ENCODE measurements at regions not wholly inside any gene's neighbourhood (a gene's known extent, or its start where the extent isn't known, plus 50 kb on each side); places are given as distances from the start of the nearest gene placed in this dataset.

GRCh38 chr3:81951106-81951505, 189.7 kb upstream of the GBE1 start:
- no peaks in the 10 kb centered on the region for H3K4me1 Mint-ChIP-seq
- no peak overlapping the region for H3K27ac Mint-ChIP-seq
- H3K36me3 Mint-ChIP-seq: no peaks in the 10 kb centered on the region
- no peak for DNase-seq
- no peaks in the 10 kb centered on the region for H3K27me3 Mint-ChIP-seq
- no peaks in the 10 kb centered on the region for H3K9me3 Mint-ChIP-seq
- no peak overlapping the region for H3K4me3 Mint-ChIP-seq
- CTCF ChIA-PET: no interaction called here

- no peaks in the 10 kb centered on the region for H3K4me1 Mint-ChIP-seq
- H3K36me3 Mint-ChIP-seq: no peaks in the 10 kb centered on the region
- DNase-seq: no peak
- H3K27ac Mint-ChIP-seq: no peak overlapping the region
- CTCF ChIA-PET: no interaction called here
- H3K4me3 Mint-ChIP-seq: no peak overlapping the region
- H3K27me3 Mint-ChIP-seq: no peaks in the 10 kb centered on the region
- H3K9me3 Mint-ChIP-seq: no peaks in the 10 kb centered on the region
These were observed 185.9 kb upstream of the GBE1 start for GRCh38 chr3:81947359-81947758.

- no peaks in the 10 kb centered on the region for H3K9me3 Mint-ChIP-seq
- no peaks in the 10 kb centered on the region for H3K36me3 Mint-ChIP-seq
- H3K4me3 Mint-ChIP-seq: no peak overlapping the region
- CTCF ChIA-PET: no interaction called here
- no peak overlapping the region for H3K27ac Mint-ChIP-seq
- no peaks in the 10 kb centered on the region for H3K27me3 Mint-ChIP-seq
- H3K4me1 Mint-ChIP-seq: no peaks in the 10 kb centered on the region
- DNase-seq: no peak
These were observed 177.2 kb upstream of the GBE1 start for GRCh38 chr3:81938681-81939080.

GRCh38 chr3:81936817-81937216, 175.4 kb upstream of the GBE1 start:
- Mint-ChIP-seq H3K27ac (no peak overlapping the region), H3K9me3 (no peaks in the 10 kb centered on the region), H3K4me1 (no peaks in the 10 kb centered on the region), H3K27me3 (no peaks in the 10 kb centered on the region), H3K4me3 (no peak overlapping the region), H3K36me3 (no peaks in the 10 kb centered on the region)
- no peak for DNase-seq
- CTCF ChIA-PET: interaction anchor here (2.2 kb wide), 1 partner anchor 27 kb away, joined by 5 read pairs; no protein-coding TSS in a partner anchor

- no peak for DNase-seq
These were observed 171.2 kb upstream of the GBE1 start for GRCh38 chr3:81932681-81933080.

GRCh38 chr3:81931265-81932251, 170.1 kb upstream of the GBE1 start:
- H3K9me3 Mint-ChIP-seq: no peaks in the 10 kb centered on the region
- no peaks in the 10 kb centered on the region for H3K4me1 Mint-ChIP-seq
- H3K36me3 Mint-ChIP-seq: no peaks in the 10 kb centered on the region
- H3K27me3 Mint-ChIP-seq: no peaks in the 10 kb centered on the region
- H3K4me3 Mint-ChIP-seq: no peak overlapping the region
- no peak overlapping the region for H3K27ac Mint-ChIP-seq
- CTCF ChIA-PET: no interaction called here
- DNase-seq: no peak

More at GRCh38 chr3:81932681-81933080, 171.2 kb upstream of the GBE1 start:
- H3K9me3 Mint-ChIP-seq: no peaks in the 10 kb centered on the region
- CTCF ChIA-PET: no interaction called here
- no peaks in the 10 kb centered on the region for H3K27me3 Mint-ChIP-seq
- no peaks in the 10 kb centered on the region for H3K4me1 Mint-ChIP-seq
- H3K27ac Mint-ChIP-seq: no peak overlapping the region
- no peaks in the 10 kb centered on the region for H3K36me3 Mint-ChIP-seq
- no peak overlapping the region for H3K4me3 Mint-ChIP-seq

- DNase-seq: no peak
- H3K27ac Mint-ChIP-seq: no peak overlapping the region
- H3K4me1 Mint-ChIP-seq: no peaks in the 10 kb centered on the region
- CTCF ChIA-PET: no interaction called here
- H3K4me3 Mint-ChIP-seq: no peak overlapping the region
- no peaks in the 10 kb centered on the region for H3K27me3 Mint-ChIP-seq
- H3K9me3 Mint-ChIP-seq: no peaks in the 10 kb centered on the region
- H3K36me3 Mint-ChIP-seq: no peaks in the 10 kb centered on the region
These were observed 168.3 kb upstream of the GBE1 start for GRCh38 chr3:81929697-81930096.

- H3K4me1 Mint-ChIP-seq: no peaks in the 10 kb centered on the region
- no peak overlapping the region for H3K4me3 Mint-ChIP-seq
- no peaks in the 10 kb centered on the region for H3K9me3 Mint-ChIP-seq
- CTCF ChIA-PET: interaction anchor here (0.8 kb wide), 1 partner anchor 797 kb away, joined by 3 read pairs; no protein-coding TSS in a partner anchor
- H3K27ac Mint-ChIP-seq: no peak overlapping the region
- H3K36me3 Mint-ChIP-seq: no peaks in the 10 kb centered on the region
- H3K27me3 Mint-ChIP-seq: no peaks in the 10 kb centered on the region
- DNase-seq: no peak
These were observed 166.4 kb upstream of the GBE1 start for GRCh38 chr3:81927811-81928210.

GRCh38 chr3:81925385-81925784, 163.9 kb upstream of the GBE1 start:
- CTCF ChIA-PET: no interaction called here
- no peak for DNase-seq
- Mint-ChIP-seq H3K4me3 (no peak overlapping the region), H3K27ac (no peak overlapping the region), H3K27me3 (no peaks in the 10 kb centered on the region), H3K4me1 (no peaks in the 10 kb centered on the region), H3K9me3 (no peaks in the 10 kb centered on the region), H3K36me3 (no peaks in the 10 kb centered on the region)

- H3K9me3 Mint-ChIP-seq: no peaks in the 10 kb centered on the region
- no peak overlapping the region for H3K27ac Mint-ChIP-seq
- H3K36me3 Mint-ChIP-seq: no peaks in the 10 kb centered on the region
- no peak for DNase-seq
- no peaks in the 10 kb centered on the region for H3K4me1 Mint-ChIP-seq
- H3K27me3 Mint-ChIP-seq: no peaks in the 10 kb centered on the region
- no peak overlapping the region for H3K4me3 Mint-ChIP-seq
- CTCF ChIA-PET: interaction anchor here (1.2 kb wide), 1 partner anchor 12 kb away, joined by 3 read pairs; no protein-coding TSS in a partner anchor
These were observed 161.6 kb upstream of the GBE1 start for GRCh38 chr3:81923038-81923437.

- no peaks in the 10 kb centered on the region for H3K36me3 Mint-ChIP-seq
- H3K9me3 Mint-ChIP-seq: no peaks in the 10 kb centered on the region
- no peak overlapping the region for H3K27ac Mint-ChIP-seq
- H3K4me3 Mint-ChIP-seq: no peak overlapping the region
- H3K4me1 Mint-ChIP-seq: no peaks in the 10 kb centered on the region
- CTCF ChIA-PET: no interaction called here
- H3K27me3 Mint-ChIP-seq: no peaks in the 10 kb centered on the region
- DNase-seq: no peak
These were observed 161.0 kb upstream of the GBE1 start for GRCh38 chr3:81922404-81922803.

GRCh38 chr3:81920816-81921215, 159.4 kb upstream of the GBE1 start:
- H3K4me1 Mint-ChIP-seq: no peaks in the 10 kb centered on the region
- H3K27me3 Mint-ChIP-seq: no peaks in the 10 kb centered on the region
- no peak overlapping the region for H3K4me3 Mint-ChIP-seq
- no peak overlapping the region for H3K27ac Mint-ChIP-seq
- no peaks in the 10 kb centered on the region for H3K9me3 Mint-ChIP-seq
- H3K36me3 Mint-ChIP-seq: no peaks in the 10 kb centered on the region
- CTCF ChIA-PET: no interaction called here
- DNase-seq: no peak

GRCh38 chr3:81916890-81917289, 155.4 kb upstream of the GBE1 start:
- CTCF ChIA-PET: no interaction called here
- no peak overlapping the region for H3K27ac Mint-ChIP-seq
- no peaks in the 10 kb centered on the region for H3K36me3 Mint-ChIP-seq
- DNase-seq: no peak
- H3K4me3 Mint-ChIP-seq: no peak overlapping the region
- no peaks in the 10 kb centered on the region for H3K27me3 Mint-ChIP-seq
- H3K9me3 Mint-ChIP-seq: no peaks in the 10 kb centered on the region
- H3K4me1 Mint-ChIP-seq: no peaks in the 10 kb centered on the region

- Mint-ChIP-seq H3K9me3 (no peaks in the 10 kb centered on the region), H3K36me3 (no peaks in the 10 kb centered on the region), H3K27me3 (no peaks in the 10 kb centered on the region), H3K4me3 (no peak overlapping the region), H3K27ac (no peak overlapping the region), H3K4me1 (no peaks in the 10 kb centered on the region)
- no peak for DNase-seq
- CTCF ChIA-PET: interaction anchor here (0.7 kb wide), 1 partner anchor 25 kb away, joined by 3 read pairs; no protein-coding TSS in a partner anchor
These were observed 152.6 kb upstream of the GBE1 start for GRCh38 chr3:81913886-81914663.

Measured in activated naive CD4-positive, alpha-beta T cell treated with anti-CD3 and anti-CD28 coated beads, Interleukin-2, amount 10 ng/mL, durations not matched to agents 7 days and 5 days (primary cell).